GM19328 (cell line): ENCODE measurements at regions not wholly inside any gene's neighbourhood (a gene's known extent, or its start where the extent isn't known, plus 50 kb on each side); places are given as distances from the start of the nearest gene placed in this dataset.

Experiments
- ATAC-seq: cut with Tn5 transposase; IDR thresholded peaks from one replicate; pipeline ENCODE4 v1.9.1; 2021; ENCODE audit warnings: mild to moderate bottlenecking, moderate library complexity; ENCODE audit not compliant: unreplicated experiment

DNA sequence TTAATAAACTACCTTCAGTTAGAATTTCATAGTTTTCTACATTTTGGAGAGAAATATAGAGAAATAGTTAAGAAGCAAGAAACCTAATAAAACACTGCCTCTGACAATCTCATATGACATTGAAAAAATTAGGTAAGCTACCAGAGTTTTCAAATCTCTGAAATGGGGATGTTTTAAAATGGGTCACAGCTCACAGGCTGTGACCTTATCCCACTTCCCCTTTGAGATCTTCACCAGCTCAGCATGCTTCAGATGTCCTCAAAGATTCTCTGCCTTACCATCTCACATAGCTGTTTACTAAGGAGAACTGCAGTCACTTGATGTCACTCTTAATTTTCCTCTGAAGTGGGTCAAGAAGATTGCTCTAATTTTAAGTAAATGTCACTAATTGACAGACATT lies 717.8 kb downstream of the JRKL start:
- no peak for ATAC-seq

DNA sequence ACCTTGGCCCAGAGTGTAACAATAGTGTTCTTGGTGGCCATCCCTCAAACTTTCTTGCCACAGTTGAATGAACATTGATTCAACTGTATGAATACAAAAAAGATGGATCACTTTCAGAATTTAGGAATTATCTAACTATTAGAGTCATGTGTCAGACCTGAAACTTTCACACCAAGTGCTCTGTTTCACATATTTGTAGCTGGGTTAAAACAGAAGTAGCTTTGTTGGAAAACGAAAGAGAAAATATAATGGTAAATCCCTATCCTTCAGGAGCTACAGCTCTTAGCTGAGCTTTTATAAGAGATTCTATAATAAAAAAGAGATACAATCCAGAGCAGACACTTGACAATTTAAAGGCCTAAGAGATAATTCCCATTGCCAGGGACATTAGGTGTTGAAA lies 719.3 kb downstream of the JRKL start:
- ATAC-seq: no peak

- ATAC-seq: no peak
These were observed 720.6 kb downstream of the JRKL start for GRCh38 chr11:97110376-97110775.

DNA sequence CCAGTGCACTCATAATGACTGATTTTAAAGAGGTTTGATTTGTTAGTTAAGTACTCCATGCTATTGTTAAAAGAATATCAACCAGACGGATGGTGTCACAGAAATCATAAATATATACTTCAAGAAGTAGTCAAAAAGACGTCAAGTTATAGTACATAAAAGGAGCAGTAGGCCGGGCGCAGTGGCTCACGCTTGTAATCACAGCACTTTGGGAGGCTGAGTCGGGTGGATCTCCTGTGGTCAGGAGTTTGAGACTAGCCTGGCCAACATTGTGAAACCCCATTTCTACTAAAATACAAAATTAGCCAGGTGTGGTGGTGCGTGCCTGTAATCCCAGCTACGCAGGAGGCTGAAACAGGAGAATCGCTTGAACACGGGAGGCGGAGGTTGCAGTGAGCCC lies 721.7 kb downstream of the JRKL start:
- no peak for ATAC-seq

DNA sequence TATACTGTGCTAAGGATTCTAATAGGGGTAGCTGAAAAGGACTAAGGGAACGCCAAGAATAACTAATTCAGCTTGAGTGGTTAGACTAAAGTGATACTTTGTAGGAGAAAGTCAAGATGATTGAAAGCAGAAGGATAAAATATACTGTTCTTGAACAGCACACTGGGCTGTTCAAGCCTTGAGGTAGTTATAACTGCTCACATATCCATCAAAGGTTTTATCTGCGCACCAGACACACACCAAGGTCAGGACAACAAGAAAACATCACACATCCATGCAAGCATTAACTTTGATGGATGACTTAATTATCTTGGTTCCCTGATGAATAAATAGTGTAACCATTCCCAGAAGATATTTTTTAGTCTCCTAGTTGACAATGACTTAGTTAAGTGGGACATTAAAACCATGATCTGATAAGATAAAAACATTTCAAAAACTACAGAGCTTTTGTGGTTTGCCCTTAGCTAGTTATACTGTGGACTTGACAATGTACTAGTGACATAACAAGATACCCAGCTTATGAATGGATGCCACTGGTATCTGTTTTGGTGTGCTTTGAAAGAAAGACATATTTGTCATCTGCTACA lies 728.9 kb downstream of the JRKL start:
- ATAC-seq: no peak

GRCh38 chr11:97123237-97123636 lies 733.4 kb downstream of the JRKL start:
- no peak for ATAC-seq

GRCh38 chr11:97136067-97136466 lies 746.3 kb downstream of the JRKL start:
- no peak for ATAC-seq

GRCh38 chr11:97140885-97141494 lies 751.2 kb downstream of the JRKL start:
- ATAC-seq: no peak

DNA sequence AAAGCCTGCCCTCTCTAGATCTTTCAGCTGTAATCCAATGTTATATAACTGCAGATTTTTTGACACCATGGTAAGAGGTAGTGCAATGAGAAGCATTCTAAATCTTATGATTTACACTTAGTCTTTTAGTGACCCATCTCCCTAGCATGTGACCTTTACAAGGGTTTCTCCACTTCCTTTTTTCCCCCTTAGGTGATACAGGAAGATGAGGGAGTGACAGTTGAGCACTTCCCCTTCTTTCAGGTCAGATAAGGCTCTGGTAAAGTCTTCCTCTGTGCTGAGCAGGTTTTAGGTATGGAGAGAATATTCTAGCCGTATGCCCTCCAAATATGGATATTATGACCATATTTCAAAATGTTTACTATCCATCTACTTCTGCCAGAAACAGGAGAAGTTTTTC lies 753.6 kb downstream of the JRKL start:
- ATAC-seq: no peak

- no peak for ATAC-seq
These were observed 759.9 kb downstream of the JRKL start for GRCh38 chr11:97149741-97150140.

- no peak for ATAC-seq
These were observed 767.5 kb downstream of the JRKL start for GRCh38 chr11:97157221-97157740.

DNA sequence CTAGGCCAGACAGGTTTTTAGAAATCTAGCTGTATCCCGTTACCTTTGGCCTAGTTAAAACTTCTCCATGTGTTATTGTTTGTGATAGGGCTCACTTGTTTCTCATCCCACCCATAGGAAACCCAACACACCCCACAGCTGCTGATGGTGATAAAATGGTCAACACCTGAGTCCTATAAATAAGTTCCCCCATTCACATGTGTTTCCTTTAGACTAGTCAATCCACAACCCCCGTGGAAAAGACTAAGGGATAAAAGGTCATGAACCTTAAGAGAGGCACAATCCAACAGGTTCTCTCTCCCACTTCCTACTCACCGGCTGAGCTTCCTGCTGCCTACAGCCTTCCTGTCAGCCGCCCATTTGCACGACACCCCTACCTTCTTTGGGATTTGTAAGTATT lies 768.4 kb downstream of the JRKL start:
- ATAC-seq: no peak

DNA sequence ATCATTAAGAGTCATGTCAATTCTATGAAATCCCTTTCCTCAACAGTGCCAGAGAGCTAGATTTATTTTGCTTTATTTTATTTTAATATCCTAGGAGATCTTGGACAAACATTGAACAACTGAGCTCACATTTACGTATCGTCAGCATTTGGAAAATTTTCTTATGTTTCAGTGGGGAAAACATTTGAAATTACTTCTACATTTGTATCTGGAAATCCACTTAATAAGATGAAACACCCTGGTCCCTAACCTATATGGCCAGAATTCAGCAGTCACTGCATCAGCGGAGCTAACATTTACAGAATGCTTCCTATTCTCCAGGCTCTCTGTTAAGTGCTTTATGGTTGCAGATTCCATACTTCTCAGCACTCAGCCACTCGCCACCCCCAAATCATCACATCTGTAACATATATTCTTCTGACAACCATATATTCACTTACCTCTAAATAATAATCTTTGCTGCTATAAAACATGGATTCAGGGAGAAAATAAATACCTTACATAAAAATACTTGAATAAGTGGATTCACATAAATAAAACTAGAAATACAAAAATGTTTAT lies 773.9 kb downstream of the JRKL start:
- no peak for ATAC-seq

DNA sequence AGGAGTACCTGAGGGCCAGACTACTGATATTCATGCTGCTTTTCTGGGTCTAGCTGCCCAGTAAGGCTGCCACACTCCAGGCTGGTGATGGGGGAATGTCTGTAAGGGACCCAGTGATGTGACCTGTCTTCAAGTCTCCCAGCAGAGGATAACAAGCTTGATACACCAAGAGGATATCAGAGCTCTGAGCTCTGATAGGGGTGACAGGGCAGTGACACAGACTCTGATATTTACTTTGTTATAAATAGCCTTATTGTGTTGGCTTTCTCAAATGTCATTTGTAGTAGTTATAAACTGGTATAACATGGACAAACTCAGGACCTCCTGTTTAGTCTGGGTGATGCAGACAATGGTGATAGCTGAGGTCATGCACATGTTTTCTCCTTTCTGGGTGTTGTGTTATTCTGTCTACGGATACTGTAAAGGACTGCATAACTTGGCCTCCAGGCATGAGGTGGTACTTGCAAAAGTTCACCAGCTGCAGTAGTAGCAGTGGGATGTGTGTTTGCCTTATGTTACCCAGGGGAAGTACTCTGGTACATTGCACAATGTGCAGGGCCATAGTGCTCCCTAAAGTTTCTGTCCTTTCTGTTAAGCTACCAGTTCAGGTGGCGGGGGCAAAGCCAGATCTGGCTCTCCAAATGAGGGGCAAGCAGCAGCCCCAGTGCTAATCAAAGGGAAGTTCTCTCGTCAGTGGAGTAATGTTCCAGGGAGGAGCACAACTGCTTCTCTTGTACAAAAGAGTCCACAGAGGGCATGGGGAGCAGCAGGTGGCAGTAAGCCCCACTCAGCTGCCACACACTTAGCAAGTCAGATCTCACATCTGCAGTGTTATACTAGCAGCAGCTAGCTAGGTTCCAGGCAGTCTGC lies 812.2 kb downstream of the JRKL start:
- no peak for ATAC-seq

DNA sequence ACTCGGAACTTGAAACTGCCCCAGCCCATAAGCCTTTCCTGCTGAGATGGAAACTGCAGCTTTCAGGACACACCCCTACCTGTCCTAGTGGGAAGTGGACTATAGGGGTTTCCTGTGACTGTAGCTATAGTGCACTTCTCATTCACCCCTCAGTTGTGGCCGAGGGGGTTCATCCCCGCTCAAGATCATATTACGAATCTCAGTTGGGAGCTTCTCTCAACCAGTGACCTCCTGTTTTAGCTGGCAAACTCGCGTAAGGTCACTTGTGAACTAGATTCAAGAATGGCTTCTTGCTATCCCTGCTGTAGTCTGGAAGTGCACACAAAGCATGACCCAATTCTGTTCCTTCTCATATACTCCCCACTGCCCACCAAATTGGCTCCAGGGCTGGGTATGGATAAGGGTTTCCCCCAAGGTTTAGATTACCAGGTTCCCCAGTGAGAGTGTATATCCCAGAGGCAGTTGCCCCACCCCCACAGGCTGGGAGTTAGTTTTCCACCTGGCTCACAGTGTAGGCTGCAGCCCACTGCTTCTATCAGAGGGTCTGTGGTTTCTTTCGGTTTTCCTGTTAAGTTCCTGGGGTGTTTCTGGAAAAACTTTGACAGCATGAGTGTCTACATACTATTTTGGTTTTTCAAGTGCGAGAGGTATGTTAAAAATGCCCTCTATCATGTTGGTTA lies 812.9 kb downstream of the JRKL start:
- no peak for ATAC-seq

DNA sequence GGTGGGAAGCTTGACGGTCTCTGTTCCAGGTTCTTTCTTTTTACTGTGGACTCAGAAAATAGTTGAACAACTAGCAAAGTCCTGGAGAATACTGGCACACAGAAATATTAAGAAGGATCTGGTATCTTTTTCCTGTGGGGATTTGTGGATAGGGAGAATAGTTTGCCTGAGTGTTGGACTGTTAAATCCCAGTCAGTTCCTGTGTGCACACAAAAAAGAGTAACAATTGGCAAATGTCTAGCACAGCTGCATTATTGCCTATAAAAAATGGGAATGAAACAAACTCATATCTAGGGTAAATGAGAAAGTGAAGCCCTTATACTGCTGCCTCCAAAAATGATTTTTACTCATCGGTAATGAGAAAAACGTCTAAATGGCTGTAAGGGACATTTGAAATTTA lies 828.2 kb downstream of the JRKL start:
- ATAC-seq: no peak

GRCh38 chr11:97223647-97224046 lies 833.8 kb downstream of the JRKL start:
- no peak for ATAC-seq

DNA sequence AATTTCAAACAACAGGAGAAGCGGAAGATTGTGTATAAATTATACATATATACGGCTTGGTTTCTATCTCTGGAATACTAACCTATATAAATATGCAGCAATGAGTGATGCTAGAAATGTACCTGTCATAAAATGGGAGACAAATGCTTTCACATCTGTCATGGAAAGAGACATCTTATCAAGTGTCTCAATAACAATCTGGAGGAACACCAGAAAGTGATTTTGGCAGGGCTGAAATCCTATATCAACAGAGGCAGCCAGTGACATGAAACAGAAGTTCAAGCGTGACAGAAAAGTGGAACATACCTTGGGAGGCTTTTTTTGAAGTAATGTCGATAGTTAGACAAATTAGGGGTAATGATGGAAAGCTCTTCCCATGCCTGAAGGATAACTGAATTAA lies 834.6 kb downstream of the JRKL start:
- ATAC-seq: no peak

- ATAC-seq: no peak
These were observed 836.0 kb downstream of the JRKL start for GRCh38 chr11:97225794-97226193.

- no peak for ATAC-seq
These were observed 840.1 kb downstream of the JRKL start for GRCh38 chr11:97229936-97230335.

- ATAC-seq: no peak
These were observed 841.4 kb downstream of the JRKL start for GRCh38 chr11:97231231-97231630.
